ENCODE measurements at regions not wholly inside any gene's neighbourhood (a gene's known extent, or its start where the extent isn't known, plus 50 kb on each side); places are given as distances from the start of the nearest gene placed in this dataset.

DNA sequence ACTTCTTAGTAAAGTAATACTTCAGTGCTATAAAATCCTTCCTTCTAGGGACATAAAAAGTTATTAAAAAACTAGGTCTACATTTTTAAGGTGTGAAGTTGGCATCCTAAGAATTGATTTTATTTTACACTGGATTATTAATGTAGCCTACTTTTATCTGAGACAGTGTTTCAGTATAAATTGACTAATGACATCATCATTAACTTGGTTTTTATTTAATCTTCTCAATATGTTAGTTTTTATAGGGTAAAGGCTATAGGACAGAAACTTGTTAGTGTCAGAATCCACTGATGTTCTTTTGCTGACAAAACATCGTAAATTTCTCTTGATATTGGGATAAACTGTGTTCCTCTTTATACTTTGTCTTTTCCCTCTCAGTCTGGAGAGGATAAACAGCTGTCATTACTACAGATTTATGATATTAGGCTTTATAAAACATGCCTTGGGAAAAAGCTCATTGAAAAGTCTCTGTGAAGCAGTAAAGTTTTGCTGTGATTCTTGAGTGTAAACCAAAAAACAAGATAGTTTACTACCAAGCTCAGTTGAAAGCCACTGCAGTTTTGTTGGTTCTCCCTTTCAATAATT, 569.9 kb downstream of the EPHA4 start:
- TF ChIP-seq EZH2 (IDR thresholded peaks at IDR 0.05; ENCODE audit: insufficient read depth, poor library complexity, severe bottlenecking), result no peak
- TF ChIP-seq EZH2phosphoT487 (IDR thresholded peaks at IDR 0.05; ENCODE audit: insufficient read depth, low read depth), result no peak
